Glutamatergic neuron (in vitro differentiated cells): ENCODE measurements at regions not wholly inside any gene's neighbourhood (a gene's known extent, or its start where the extent isn't known, plus 50 kb on each side); places are given as distances from the start of the nearest gene placed in this dataset.

Experiments used
- DNase-seq: peaks from one replicate; pipeline ENCODE4 v3.0.0; 2022
- H3K27ac Mint-ChIP-seq: one replicate; pipeline ENCODE4 v1.8.0; 2020; ENCODE audit warnings: mild to moderate bottlenecking, mixed read lengths, inconsistent platforms; ENCODE audit not compliant: unreplicated experiment
- H3K27me3 Mint-ChIP-seq: one replicate; pipeline ENCODE4 v1.8.0; 2020; ENCODE audit warnings: mild to moderate bottlenecking, moderate library complexity, mixed read lengths, inconsistent platforms; ENCODE audit not compliant: unreplicated experiment
- H3K36me3 Mint-ChIP-seq: one replicate; pipeline ENCODE4 v1.8.0; 2020; ENCODE audit warnings: mild to moderate bottlenecking, mixed read lengths, inconsistent platforms; ENCODE audit not compliant: unreplicated experiment
- H3K4me1 Mint-ChIP-seq: one replicate; pipeline ENCODE4 v1.8.0; 2020; ENCODE audit warnings: mild to moderate bottlenecking, low read depth, mixed read lengths, inconsistent platforms; ENCODE audit not compliant: unreplicated experiment
- H3K4me3 Mint-ChIP-seq: one replicate; pipeline ENCODE4 v1.8.0; 2020; ENCODE audit warnings: mild to moderate bottlenecking, mixed read lengths, inconsistent platforms; ENCODE audit not compliant: unreplicated experiment
- H3K9me3 Mint-ChIP-seq: one replicate; pipeline ENCODE4 v1.8.0; 2020; ENCODE audit warnings: mild to moderate bottlenecking, moderate library complexity, mixed read lengths, inconsistent platforms; ENCODE audit not compliant: unreplicated experiment
- TF ChIP-seq, protein P1 (sequence below): fragments of 200-600 bp; sonication (generic); IDR thresholded peaks from one replicate; pipeline ENCODE4 v1.5.0; 2021; ENCODE audit not compliant: partially characterized antibody, unreplicated experiment

DNA sequence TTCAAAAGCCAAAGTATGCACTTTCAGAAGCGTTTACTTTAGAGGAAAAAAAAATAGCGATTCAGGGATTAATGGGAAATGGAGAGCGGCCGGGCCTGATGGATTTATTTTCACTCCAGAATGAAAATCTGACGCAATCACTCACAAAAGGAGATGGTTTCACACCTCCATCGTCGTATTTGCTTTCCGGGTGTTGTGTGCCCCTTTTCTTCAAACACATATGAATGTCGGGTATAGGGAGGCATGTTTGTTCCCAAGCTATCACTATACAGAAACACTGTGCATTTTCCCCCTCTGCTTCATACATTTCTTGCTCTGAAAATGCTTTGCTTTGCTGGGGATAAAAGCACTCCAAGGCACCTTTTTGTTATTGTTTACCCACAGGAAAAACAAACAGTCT, 562.2 kb upstream of the ZFHX3 start:
- Mint-ChIP-seq H3K36me3 (no peaks in the 10 kb centered on the region), H3K27me3 (no peaks in the 10 kb centered on the region), H3K9me3 (no peaks in the 10 kb centered on the region), H3K4me3 (no peak overlapping the region), H3K4me1 (no peaks in the 10 kb centered on the region), H3K27ac (no peak overlapping the region)
- TF ChIP-seq, protein P1, sequence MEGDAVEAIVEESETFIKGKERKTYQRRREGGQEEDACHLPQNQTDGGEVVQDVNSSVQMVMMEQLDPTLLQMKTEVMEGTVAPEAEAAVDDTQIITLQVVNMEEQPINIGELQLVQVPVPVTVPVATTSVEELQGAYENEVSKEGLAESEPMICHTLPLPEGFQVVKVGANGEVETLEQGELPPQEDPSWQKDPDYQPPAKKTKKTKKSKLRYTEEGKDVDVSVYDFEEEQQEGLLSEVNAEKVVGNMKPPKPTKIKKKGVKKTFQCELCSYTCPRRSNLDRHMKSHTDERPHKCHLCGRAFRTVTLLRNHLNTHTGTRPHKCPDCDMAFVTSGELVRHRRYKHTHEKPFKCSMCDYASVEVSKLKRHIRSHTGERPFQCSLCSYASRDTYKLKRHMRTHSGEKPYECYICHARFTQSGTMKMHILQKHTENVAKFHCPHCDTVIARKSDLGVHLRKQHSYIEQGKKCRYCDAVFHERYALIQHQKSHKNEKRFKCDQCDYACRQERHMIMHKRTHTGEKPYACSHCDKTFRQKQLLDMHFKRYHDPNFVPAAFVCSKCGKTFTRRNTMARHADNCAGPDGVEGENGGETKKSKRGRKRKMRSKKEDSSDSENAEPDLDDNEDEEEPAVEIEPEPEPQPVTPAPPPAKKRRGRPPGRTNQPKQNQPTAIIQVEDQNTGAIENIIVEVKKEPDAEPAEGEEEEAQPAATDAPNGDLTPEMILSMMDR: no peak
- DNase-seq: no peak

DNA sequence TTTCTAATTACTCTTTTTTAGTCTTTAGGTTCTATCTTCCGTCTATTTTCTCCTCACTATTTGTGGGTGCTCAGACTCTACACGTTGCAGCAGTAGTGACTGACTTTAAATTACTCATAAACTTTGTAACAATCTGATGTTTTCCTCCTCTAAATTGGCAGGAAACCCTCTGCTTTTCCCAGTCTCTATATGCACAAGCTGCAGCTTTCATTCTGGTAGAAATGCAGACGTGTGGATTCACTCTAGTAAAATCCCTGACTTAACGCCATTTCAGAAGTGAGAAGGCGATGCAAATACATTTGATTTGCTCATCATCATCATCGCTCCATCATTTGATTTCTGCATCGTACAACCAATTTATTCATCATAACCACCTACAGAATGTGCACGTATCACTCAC, 561.0 kb upstream of the ZFHX3 start:
- DNase-seq: no peak
- Mint-ChIP-seq H3K9me3 (no peaks in the 10 kb centered on the region), H3K27me3 (no peaks in the 10 kb centered on the region), H3K4me3 (no peak overlapping the region), H3K4me1 (no peaks in the 10 kb centered on the region), H3K27ac (no peak overlapping the region), H3K36me3 (no peaks in the 10 kb centered on the region)
- TF ChIP-seq, protein P1: no peak

DNA sequence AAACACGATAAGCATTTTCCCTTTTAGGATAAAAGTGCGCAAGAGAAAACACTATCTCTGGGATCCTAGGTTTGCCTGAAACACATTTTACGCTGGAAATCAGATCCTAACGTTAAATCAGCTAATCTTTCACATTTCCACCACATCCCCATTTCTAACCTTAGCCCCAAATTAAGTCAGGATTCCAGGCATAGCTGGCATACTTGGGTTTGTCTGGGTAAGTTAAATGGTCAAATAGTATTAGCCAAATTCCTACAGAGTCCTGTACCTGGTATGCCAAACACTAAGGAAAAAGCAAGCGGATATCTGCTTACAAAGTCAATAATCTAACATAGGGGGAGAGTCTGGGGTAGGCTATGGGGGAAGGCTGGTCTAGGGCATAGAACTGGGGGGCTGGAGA, 557.4 kb upstream of the ZFHX3 start:
- no peak overlapping the region for H3K27ac Mint-ChIP-seq
- H3K36me3 Mint-ChIP-seq: no peaks in the 10 kb centered on the region
- no peak overlapping the region for H3K4me3 Mint-ChIP-seq
- no peaks in the 10 kb centered on the region for H3K27me3 Mint-ChIP-seq
- H3K9me3 Mint-ChIP-seq: no peaks in the 10 kb centered on the region
- no peaks in the 10 kb centered on the region for H3K4me1 Mint-ChIP-seq
- no peak for DNase-seq
- TF ChIP-seq, protein P1: no peak

DNA sequence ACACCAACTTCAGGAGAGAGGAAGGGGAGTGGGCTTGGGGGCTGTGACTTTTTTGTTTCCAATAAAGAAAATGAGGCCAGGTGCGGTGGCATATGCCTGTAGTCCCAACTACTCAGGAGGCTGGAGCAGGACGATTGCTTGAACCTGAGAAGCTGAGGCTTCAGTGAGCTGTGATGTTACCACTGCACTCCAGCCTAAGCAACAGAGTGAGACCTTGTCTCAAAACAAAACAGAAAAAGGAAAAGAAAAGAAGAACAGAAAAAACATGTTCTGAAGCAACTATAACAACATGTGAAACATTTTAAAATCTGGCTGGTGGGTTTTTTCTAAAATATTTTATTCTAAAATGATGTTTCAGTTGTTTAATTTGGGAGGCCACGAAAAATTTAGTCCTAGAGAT, 554.0 kb upstream of the ZFHX3 start:
- Mint-ChIP-seq H3K9me3 (no peaks in the 10 kb centered on the region), H3K27me3 (peaks cover 2% of the 10 kb centered on the region), H3K4me3 (no peak overlapping the region), H3K36me3 (no peaks in the 10 kb centered on the region), H3K27ac (no peak overlapping the region), H3K4me1 (no peaks in the 10 kb centered on the region)
- TF ChIP-seq, protein P1: no peak
- DNase-seq: no peak

DNA sequence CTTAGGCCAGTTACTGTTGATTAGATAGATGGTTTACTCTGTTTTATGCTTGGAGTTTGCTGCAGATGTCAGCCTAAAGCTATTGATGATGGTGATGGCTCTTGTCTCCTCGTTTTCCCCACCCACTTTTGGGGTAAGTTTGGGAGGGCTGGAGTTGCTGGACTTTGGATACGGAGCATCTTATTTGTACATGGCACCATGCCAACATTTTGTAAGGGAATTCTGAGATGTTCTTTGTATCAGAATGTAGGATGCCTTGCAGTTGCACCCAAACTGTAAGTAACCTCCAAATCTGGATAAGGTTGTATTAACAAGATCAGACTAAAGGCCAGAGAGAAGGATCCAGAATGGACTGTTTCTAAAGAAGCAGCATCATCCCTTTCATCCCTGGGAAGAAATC, 551.9 kb upstream of the ZFHX3 start:
- no peak overlapping the region for H3K27ac Mint-ChIP-seq
- TF ChIP-seq, protein P1: no peak
- H3K4me3 Mint-ChIP-seq: no peak overlapping the region
- H3K27me3 Mint-ChIP-seq: peaks cover 2% of the 10 kb centered on the region
- DNase-seq: no peak
- no peaks in the 10 kb centered on the region for H3K36me3 Mint-ChIP-seq
- no peaks in the 10 kb centered on the region for H3K9me3 Mint-ChIP-seq
- no peaks in the 10 kb centered on the region for H3K4me1 Mint-ChIP-seq
